VCaP (cell line): ENCODE measurements at regions not wholly inside any gene's neighbourhood (a gene's known extent, or its start where the extent isn't known, plus 50 kb on each side); places are given as distances from the start of the nearest gene placed in this dataset.

Experiments
- H3K27ac ChIP-seq: fragments of 450-650 bp; 2 replicates; pipeline ENCODE4 v1.5.1; 2017
- TF ChIP-seq, protein P1 (sequence below): fragments of 450-650 bp; conservative IDR thresholded peaks from 2 replicates; pipeline ENCODE4 v1.5.1; 2017; ENCODE audit warnings: mild to moderate bottlenecking, moderate library complexity

DNA sequence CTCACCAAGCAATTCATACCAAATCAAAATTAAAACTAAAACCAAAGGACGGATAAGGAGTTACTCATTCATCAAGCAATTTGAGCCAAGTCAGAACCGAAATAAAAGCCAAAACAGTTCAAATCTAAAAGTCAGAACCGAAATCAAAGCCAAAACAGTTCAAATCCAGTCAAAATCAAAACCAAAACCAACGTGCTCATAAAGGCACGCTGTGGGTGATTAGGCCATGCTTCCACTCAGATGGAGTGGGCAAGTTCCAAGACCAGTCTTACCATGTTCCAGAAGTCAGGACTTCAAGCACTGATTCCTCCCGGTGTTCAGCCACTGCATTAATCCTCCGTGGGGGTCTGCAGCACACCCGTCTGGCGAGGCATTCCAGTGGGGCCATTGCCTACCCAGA lies 409.3 kb downstream of the TGFB2 start:
- H3K27ac ChIP-seq, result no peak overlapping the region
- TF ChIP-seq, protein P1, sequence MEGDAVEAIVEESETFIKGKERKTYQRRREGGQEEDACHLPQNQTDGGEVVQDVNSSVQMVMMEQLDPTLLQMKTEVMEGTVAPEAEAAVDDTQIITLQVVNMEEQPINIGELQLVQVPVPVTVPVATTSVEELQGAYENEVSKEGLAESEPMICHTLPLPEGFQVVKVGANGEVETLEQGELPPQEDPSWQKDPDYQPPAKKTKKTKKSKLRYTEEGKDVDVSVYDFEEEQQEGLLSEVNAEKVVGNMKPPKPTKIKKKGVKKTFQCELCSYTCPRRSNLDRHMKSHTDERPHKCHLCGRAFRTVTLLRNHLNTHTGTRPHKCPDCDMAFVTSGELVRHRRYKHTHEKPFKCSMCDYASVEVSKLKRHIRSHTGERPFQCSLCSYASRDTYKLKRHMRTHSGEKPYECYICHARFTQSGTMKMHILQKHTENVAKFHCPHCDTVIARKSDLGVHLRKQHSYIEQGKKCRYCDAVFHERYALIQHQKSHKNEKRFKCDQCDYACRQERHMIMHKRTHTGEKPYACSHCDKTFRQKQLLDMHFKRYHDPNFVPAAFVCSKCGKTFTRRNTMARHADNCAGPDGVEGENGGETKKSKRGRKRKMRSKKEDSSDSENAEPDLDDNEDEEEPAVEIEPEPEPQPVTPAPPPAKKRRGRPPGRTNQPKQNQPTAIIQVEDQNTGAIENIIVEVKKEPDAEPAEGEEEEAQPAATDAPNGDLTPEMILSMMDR, result no peak

DNA sequence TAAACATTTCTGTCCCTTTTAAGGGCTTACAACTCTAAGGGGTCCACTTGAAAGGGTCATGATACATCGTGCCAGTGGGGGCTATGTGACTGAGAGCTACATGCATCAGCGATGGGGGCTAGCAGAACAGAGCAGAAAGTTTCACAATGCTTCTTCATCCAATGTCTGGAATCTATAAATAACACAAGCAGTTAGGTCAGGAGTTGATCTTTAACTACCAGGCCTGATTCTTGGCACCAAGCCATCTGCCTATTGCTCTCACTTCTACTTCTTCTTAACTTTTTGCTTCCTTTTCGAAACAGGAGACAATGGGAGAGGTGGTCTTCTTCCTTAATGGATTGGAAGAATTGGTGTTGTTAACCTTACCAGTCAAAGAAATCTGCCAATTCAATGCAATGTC lies 410.0 kb downstream of the TGFB2 start:
- TF ChIP-seq, protein P1, result no peak

DNA sequence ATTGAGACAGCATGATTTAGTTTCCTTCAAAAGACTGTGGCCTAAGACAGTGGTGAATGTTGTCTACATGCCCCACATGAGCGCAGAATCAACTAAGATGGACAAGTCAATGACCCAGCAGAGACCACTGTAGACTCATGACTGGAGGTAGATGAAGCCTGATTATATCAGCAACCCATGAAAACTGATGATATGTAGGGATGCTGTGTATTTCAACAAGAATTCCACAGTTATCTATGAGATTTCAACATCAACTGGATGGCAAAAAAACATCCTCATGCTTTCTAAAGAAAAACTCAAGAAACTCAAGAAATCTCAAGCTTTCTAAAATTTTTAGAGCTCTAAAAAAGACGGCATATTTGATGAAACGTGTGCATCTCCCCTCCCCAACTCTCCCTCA lies 413.9 kb upstream of the LYPLAL1 start:
- TF ChIP-seq, protein P1, result no peak
- no peak overlapping the region for H3K27ac ChIP-seq

More for the DNA sequence above, 410.0 kb downstream of the TGFB2 start:
- no peak overlapping the region for H3K27ac ChIP-seq

DNA sequence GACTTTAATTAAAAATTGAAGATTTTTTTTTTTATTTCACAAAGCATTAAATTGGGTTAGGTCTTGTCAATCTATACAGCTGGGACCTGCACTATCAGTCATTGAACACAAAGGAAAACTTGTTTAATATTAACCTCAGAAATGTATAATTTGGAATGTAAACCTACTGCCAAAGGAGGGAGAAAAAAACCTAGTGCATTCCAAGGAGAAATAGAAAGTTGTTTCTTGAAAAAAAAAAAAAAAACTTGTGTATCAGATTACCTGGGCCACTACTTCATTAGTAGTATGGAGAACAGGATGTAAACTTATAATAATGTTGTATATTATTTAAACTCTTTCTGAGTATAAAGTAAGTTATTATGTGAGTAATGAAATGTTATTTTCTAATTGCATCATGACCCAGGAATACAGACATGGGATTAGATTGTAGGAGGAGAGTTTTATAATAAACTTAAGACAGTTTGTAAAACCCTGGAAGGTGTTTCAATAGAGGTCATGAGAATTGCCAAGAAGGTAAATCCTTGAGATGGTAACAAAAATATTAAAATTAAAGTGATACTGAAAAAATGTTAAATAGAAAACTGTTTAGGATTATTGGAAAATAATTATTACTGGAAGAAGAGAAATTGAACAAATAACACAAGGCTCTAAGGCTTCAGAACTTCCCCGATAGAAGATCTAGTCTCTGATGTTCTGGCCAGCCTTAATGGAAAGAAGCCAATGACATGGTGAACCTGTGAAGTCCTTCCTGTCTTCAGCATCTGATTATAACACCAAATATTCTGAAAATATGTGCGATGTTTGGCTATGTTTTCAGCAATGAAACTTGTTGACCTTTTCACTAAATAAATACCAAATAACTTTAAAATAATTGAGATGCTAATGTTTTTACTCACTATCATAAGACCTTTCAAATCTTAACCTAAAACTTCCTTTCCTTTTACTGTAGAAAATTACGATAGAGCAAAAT lies 412.8 kb upstream of the LYPLAL1 start:
- TF ChIP-seq, protein P1, result no peak
- H3K27ac ChIP-seq, result no peak overlapping the region

DNA sequence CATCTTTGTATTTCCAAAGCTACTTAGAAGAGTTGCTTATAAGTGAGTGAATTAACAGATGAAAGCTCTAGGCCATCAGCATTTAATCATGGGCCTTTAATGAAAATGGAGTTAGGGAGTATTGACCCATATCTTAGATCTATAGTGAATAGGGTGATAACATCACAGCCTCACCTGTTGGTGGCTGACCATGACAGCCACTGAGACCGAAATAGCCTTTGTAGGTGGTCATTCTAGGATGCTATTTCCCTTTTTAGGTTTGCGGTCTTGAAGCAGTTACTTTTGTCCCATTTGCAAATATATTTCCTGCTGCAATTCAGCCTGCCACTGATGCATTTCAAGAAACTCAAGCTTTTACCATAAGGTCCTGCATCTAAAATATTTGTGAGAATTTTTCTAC lies 410.1 kb upstream of the LYPLAL1 start:
- TF ChIP-seq, protein P1, result no peak
- H3K27ac ChIP-seq, result no peak overlapping the region

DNA sequence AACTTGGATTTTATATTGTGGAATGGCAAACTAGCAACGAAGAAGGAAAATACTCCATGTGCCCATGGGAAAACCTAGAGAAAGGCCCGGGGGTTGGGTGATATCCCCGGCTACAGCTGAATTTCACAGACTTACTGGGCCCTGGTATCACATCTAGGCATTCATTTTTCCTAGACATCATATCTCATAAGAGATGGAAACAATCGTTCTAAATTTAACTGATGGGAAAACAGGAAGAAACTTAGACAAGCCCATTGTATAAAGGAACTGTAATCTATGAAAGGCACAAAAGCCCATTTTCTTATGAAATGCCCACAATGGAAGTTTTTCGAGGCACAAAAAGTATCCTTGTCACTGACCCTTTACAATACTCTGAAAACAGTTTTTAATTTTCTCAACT lies 407.9 kb upstream of the LYPLAL1 start:
- H3K27ac ChIP-seq, result no peak overlapping the region
- TF ChIP-seq, protein P1, result no peak

DNA sequence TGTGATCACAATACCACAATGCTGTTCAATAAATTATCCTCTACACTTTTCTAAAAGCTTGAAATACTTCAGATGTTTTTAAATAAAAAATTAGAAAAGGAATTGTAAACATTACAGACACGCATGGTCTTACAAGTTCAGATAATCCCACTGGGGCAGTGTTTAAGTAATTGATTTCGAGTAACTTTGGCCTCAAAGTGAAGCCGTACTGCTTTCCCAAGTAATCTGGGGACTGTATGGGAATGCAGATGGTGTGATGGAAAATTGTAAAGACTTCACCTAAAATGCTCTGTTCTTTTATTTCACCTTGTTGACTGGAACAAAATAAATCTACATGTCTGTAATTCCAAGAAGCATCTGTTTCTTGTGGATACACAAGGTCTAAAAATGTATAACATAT lies 401.7 kb upstream of the LYPLAL1 start:
- no peak overlapping the region for H3K27ac ChIP-seq
- TF ChIP-seq, protein P1, result no peak
